Tibial artery (tissue), 4 donors: ENCODE measurements at regions not wholly inside any gene's neighbourhood (a gene's known extent, or its start where the extent isn't known, plus 50 kb on each side); places are given as distances from the start of the nearest gene placed in this dataset.

Experiments
- DNase-seq, 2 donors: peaks; one replicate each; pipeline ENCODE4 v3.0.0-alpha.2; 2019
- H3K27ac ChIP-seq, 2 donors: fragments of 200-600 bp; sonication (generic) in 1 of 2; 1 replicate in 1 of 2; 2 replicates in 1 of 2; pipeline ENCODE4 v1.5.1; 2018 to 2019; ENCODE audit warnings: mild to moderate bottlenecking in 1 of 2
- H3K27me3 ChIP-seq, 2 donors: fragments of 200-600 bp; sonication (generic) in 1 of 2; one replicate each; pipeline versions ENCODE4 v1.5.1 to v1.6.0; 2016 to 2019
- H3K36me3 ChIP-seq, 3 donors: fragments of 200-600 bp; sonication (generic) in 2 of 3; one replicate each; pipeline ENCODE4 v1.5.1; 2016 to 2019; ENCODE audit warnings: mild to moderate bottlenecking in 2 of 3
- H3K4me1 ChIP-seq, 4 donors: fragments of 200-600 bp; sonication (generic) in 2 of 4; 1 replicate in 3 of 4; 2 replicates in 1 of 4; pipeline ENCODE4 v1.5.1; 2016 to 2019
- H3K4me3 ChIP-seq, 2 donors: fragments of 200-600 bp; sonication (generic) in 1 of 2; 1 replicate in 1 of 2; 2 replicates in 1 of 2; pipeline ENCODE4 v1.5.1; 2018 to 2019; ENCODE audit warnings: mild to moderate bottlenecking in 2 of 2
- H3K9me3 ChIP-seq, 3 donors: fragments of 200-600 bp; sonication (generic) in 1 of 3; one replicate each; pipeline ENCODE4 v1.5.1; 2016 to 2019
- CTCF ChIP-seq, 2 experiments: fragments of 200-600 bp in 1 of 2; fragments of 450-650 bp in 1 of 2; IDR thresholded peaks; one replicate each; pipeline ENCODE4 v1.5.1; 2017 to 2019; ENCODE audit warnings: antibody characterized with exemption in 2 of 2, mild to moderate bottlenecking in 1 of 2, moderate library complexity in 1 of 2
- intact Hi-C: fragments of 100-400 bp; cut with DNase I; formaldehyde crosslinking; loops from one replicate; pipeline ENCODE4 v1.15.0; 2023; ENCODE audit warnings: low total_unique reads

- no peaks in the 10 kb centered on the region for H3K9me3 ChIP-seq
- no peaks in the 10 kb centered on the region for H3K27me3 ChIP-seq
- H3K36me3 ChIP-seq, result no peaks in the 10 kb centered on the region
- no peak for DNase-seq
- no peak overlapping the region for H3K4me3 ChIP-seq
- no peak for TF ChIP-seq CTCF (IDR thresholded peaks at IDR 0.05)
- H3K4me1 ChIP-seq, result no peaks in the 10 kb centered on the region
- no peak overlapping the region for H3K27ac ChIP-seq
- intact Hi-C loops, result no loop called here
Measured at GRCh38 chr2:36031471-36031870, 324.1 kb upstream of the CRIM1 start.

GRCh38 chr2:36027616-36028015, 328.0 kb upstream of the CRIM1 start:
- intact Hi-C loops, result no loop called here
- no peaks in the 10 kb centered on the region for H3K4me1 ChIP-seq
- no peak overlapping the region for H3K4me3 ChIP-seq
- H3K27ac ChIP-seq, result no peak overlapping the region
- no peak for TF ChIP-seq CTCF (IDR thresholded peaks at IDR 0.05)
- no peaks in the 10 kb centered on the region for H3K36me3 ChIP-seq
- H3K27me3 ChIP-seq, result no peaks in the 10 kb centered on the region
- no peak for DNase-seq
- H3K9me3 ChIP-seq, result no peaks in the 10 kb centered on the region

- DNase-seq, result no peak
- Histone ChIP-seq H3K4me1 (no peaks in the 10 kb centered on the region), H3K27ac (no peak overlapping the region), H3K27me3 (no peaks in the 10 kb centered on the region), H3K9me3 (no peaks in the 10 kb centered on the region), H3K4me3 (no peak overlapping the region), H3K36me3 (no peaks in the 10 kb centered on the region)
- TF ChIP-seq CTCF (IDR thresholded peaks at IDR 0.05), result no peak
- intact Hi-C loops, result no loop called here
Measured at GRCh38 chr2:36013064-36013463, 342.5 kb upstream of the CRIM1 start.

GRCh38 chr2:36006444-36006843, 349.1 kb upstream of the CRIM1 start:
- no peak for TF ChIP-seq CTCF (IDR thresholded peaks at IDR 0.05)

GRCh38 chr2:36002941-36003340, 352.6 kb upstream of the CRIM1 start:
- DNase-seq, result no peak
- Histone ChIP-seq H3K27ac (no peak overlapping the region), H3K4me3 (no peak overlapping the region), H3K36me3 (no peaks in the 10 kb centered on the region), H3K27me3 (no peaks in the 10 kb centered on the region), H3K4me1 (no peaks in the 10 kb centered on the region), H3K9me3 (no peaks in the 10 kb centered on the region)
- no peak for TF ChIP-seq CTCF (IDR thresholded peaks at IDR 0.05)
- intact Hi-C loops, result no loop called here

More at GRCh38 chr2:36006444-36006843, 349.1 kb upstream of the CRIM1 start:
- H3K4me1 ChIP-seq, result no peaks in the 10 kb centered on the region
- H3K36me3 ChIP-seq, result no peaks in the 10 kb centered on the region
- H3K9me3 ChIP-seq, result no peaks in the 10 kb centered on the region
- no peak for DNase-seq
- no peak overlapping the region for H3K27ac ChIP-seq
- intact Hi-C loops, result no loop called here
- no peaks in the 10 kb centered on the region for H3K27me3 ChIP-seq
- H3K4me3 ChIP-seq, result no peak overlapping the region

GRCh38 chr2:35997488-35997887, 358.1 kb upstream of the CRIM1 start:
- TF ChIP-seq CTCF (IDR thresholded peaks at IDR 0.05), result no peak
- H3K36me3 ChIP-seq, result no peaks in the 10 kb centered on the region
- no peaks in the 10 kb centered on the region for H3K27me3 ChIP-seq
- no peak overlapping the region for H3K27ac ChIP-seq
- H3K4me3 ChIP-seq, result no peak overlapping the region
- no peaks in the 10 kb centered on the region for H3K9me3 ChIP-seq
- no peak for DNase-seq
- intact Hi-C loops, result no loop called here
- H3K4me1 ChIP-seq, result no peaks in the 10 kb centered on the region
